ENCODE measurements at regions not wholly inside any gene's neighbourhood (a gene's known extent, or its start where the extent isn't known, plus 50 kb on each side); places are given as distances from the start of the nearest gene placed in this dataset.

DNA sequence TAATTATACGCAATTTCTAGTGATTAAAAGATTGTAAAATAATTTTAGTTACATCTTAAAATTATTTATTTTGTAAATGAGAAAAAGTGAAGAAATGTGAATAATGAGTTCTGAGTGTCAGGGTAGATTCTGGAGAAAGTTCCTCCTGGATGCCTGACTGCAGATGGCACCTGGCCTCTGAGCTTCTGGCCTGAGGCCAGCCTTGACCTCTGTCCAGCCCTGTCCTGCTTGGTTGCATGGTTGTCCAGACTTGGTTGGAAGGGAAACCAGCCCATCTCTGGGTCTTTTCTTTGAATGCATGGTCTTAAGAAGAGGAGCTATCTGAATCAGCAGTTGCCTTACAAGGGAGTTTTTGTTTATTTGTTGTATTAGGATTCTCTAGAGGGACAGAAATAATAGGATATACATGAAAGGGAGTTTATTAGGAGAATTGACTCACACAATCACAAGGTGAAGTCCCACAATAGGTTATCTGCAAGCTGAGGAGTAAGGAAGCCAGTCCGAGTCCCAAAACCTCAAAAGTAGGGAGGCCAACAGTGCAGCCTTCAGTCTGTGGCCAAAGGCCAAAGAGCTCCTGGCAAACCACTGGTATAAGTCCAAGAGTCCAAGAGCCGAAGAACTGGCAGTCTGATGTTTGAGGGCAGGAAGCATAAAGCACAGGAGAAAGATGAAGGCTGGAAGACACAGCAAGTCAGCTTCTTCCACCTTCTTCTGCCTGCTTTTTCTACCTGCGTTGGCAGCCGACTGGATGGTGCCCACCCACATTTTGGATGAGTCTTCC, 385.8 kb downstream of the ZNF536 start:
- POLR2A ChIA-PET, result no interaction called here
- no peaks in the 10 kb centered on the region for H3K9me2 ChIP-seq (ENCODE audit: insufficient read depth, low read length)
- no peak overlapping the region for H3K27ac ChIP-seq (ENCODE audit: low read depth, low read length, poor library complexity, severe bottlenecking)
- H4K20me1 ChIP-seq (ENCODE audit: insufficient read depth, low read length), result no peaks in the 10 kb centered on the region
- H3K9me3 ChIP-seq (ENCODE audit: low read length), result no peaks in the 10 kb centered on the region
- H2AFZ ChIP-seq (ENCODE audit: low read length), result no peak overlapping the region
- H3K4me1 ChIP-seq (ENCODE audit: insufficient read depth, low read length, poor library complexity, severe bottlenecking), result no peaks in the 10 kb centered on the region
- no TSS peak for BruUV-seq (replicated peaks)
- DNase-seq (ENCODE audit: low spot score), result no peak
- H3K79me2 ChIP-seq (ENCODE audit: insufficient read depth, low read depth, low read length), result no peaks in the 10 kb centered on the region
- no peak for TF ChIP-seq EZH2phosphoT487 (IDR thresholded peaks at IDR 0.05; ENCODE audit: borderline replicate concordance, low read depth, low read length)
- TF ChIP-seq, protein P1, sequence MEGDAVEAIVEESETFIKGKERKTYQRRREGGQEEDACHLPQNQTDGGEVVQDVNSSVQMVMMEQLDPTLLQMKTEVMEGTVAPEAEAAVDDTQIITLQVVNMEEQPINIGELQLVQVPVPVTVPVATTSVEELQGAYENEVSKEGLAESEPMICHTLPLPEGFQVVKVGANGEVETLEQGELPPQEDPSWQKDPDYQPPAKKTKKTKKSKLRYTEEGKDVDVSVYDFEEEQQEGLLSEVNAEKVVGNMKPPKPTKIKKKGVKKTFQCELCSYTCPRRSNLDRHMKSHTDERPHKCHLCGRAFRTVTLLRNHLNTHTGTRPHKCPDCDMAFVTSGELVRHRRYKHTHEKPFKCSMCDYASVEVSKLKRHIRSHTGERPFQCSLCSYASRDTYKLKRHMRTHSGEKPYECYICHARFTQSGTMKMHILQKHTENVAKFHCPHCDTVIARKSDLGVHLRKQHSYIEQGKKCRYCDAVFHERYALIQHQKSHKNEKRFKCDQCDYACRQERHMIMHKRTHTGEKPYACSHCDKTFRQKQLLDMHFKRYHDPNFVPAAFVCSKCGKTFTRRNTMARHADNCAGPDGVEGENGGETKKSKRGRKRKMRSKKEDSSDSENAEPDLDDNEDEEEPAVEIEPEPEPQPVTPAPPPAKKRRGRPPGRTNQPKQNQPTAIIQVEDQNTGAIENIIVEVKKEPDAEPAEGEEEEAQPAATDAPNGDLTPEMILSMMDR (conservative IDR thresholded peaks at IDR 0.05; ENCODE audit: low read length), result no peak
- H3K4me3 ChIP-seq (ENCODE audit: low read depth, low read length, poor library complexity, severe bottlenecking), result no peak overlapping the region
- intact Hi-C loops (cut with micrococcal nuclease; ENCODE audit: unreplicated experiment), result no loop called here
- H3K36me3 ChIP-seq (ENCODE audit: insufficient read depth, low read length), result no peaks in the 10 kb centered on the region
- CTCF ChIA-PET (ENCODE audit: unreplicated experiment), result no interaction called here
- H3K4me2 ChIP-seq (ENCODE audit: low read length), result no peak overlapping the region

DNA sequence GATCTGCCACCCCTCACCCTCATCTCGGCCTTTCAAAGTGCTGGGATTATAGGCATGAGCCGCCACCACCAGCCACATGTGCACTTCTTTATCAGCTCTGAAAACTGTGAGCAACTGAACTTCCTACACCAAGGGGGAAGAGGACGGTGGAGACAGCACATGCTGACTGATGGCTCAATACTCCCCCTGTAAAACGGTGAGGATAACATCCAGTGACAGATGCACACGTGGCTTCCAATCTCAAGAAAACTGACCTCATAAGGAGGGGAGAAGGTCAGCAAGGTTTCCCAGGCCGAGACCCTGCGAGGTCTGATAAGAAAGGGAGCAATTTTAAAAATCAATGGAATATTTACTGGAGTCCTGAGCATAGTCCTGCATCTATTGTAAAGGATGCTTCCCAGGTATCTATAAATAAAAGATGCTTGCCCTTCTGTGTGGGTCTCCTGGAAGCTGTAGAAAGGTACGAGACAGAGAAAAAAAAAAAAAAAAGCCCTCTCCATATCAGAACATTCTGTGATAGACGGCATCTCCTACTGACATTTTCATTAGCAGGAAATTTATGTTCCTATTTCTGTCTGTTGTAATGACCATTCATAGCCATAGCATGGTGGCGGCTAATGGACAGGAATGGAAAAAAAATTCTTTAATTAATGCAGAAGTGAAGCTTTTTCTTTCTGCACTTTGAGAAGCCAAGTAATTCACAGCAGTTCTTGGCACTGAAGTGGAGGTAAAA, 385.1 kb downstream of the ZNF536 start:
- H3K9me2 ChIP-seq (ENCODE audit: insufficient read depth, low read length), result no peaks in the 10 kb centered on the region
- no peaks in the 10 kb centered on the region for H4K20me1 ChIP-seq (ENCODE audit: insufficient read depth, low read length)
- no peaks in the 10 kb centered on the region for H3K36me3 ChIP-seq (ENCODE audit: insufficient read depth, low read length)
- H3K4me3 ChIP-seq (ENCODE audit: low read depth, low read length, poor library complexity, severe bottlenecking), result no peak overlapping the region
- intact Hi-C loops (cut with micrococcal nuclease; ENCODE audit: unreplicated experiment), result no loop called here
- no peak for DNase-seq (ENCODE audit: low spot score)
- H3K4me2 ChIP-seq (ENCODE audit: low read length), result no peak overlapping the region
- no TSS peak for BruUV-seq (replicated peaks)
- no peak for TF ChIP-seq EZH2phosphoT487 (IDR thresholded peaks at IDR 0.05; ENCODE audit: borderline replicate concordance, low read depth, low read length)
- TF ChIP-seq, protein P1 (conservative IDR thresholded peaks at IDR 0.05; ENCODE audit: low read length), result no peak
- no peaks in the 10 kb centered on the region for H3K79me2 ChIP-seq (ENCODE audit: insufficient read depth, low read depth, low read length)
- no peaks in the 10 kb centered on the region for H3K9me3 ChIP-seq (ENCODE audit: low read length)
- no peaks in the 10 kb centered on the region for H3K4me1 ChIP-seq (ENCODE audit: insufficient read depth, low read length, poor library complexity, severe bottlenecking)
- CTCF ChIA-PET (ENCODE audit: unreplicated experiment), result no interaction called here
- H3K27ac ChIP-seq (ENCODE audit: low read depth, low read length, poor library complexity, severe bottlenecking), result no peak overlapping the region
- H2AFZ ChIP-seq (ENCODE audit: low read length), result no peak overlapping the region
- POLR2A ChIA-PET, result no interaction called here

DNA sequence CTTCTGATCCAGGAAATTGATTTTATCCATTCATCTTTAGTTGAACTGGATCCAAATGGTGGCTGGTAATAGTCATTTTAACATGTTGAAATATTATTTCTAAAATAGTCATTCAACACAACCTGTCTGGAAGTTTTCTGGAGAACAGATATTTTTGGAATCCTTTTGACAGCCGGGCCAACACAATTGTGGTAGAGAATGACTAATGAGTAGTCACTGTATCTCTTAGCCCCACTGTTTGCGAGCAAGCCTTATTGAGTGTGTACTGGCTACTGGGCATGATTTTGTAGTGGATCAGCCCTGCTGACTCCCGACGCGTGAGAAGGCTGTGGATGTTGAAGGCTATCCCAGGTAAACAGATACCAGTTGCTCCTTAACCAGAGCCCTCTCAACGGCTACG, 383.4 kb downstream of the ZNF536 start:
- Histone ChIP-seq H3K4me2 (ENCODE audit: low read length) (no peak overlapping the region), H3K9me2 (ENCODE audit: insufficient read depth, low read length) (no peaks in the 10 kb centered on the region), H3K4me1 (ENCODE audit: insufficient read depth, low read length, poor library complexity, severe bottlenecking) (no peaks in the 10 kb centered on the region), H3K27ac (ENCODE audit: low read depth, low read length, poor library complexity, severe bottlenecking) (no peak overlapping the region), H2AFZ (ENCODE audit: low read length) (no peak overlapping the region), H3K4me3 (ENCODE audit: low read depth, low read length, poor library complexity, severe bottlenecking) (no peak overlapping the region), H4K20me1 (ENCODE audit: insufficient read depth, low read length) (no peaks in the 10 kb centered on the region), H3K9me3 (ENCODE audit: low read length) (no peaks in the 10 kb centered on the region), H3K79me2 (ENCODE audit: insufficient read depth, low read depth, low read length) (no peaks in the 10 kb centered on the region), H3K36me3 (ENCODE audit: insufficient read depth, low read length) (no peaks in the 10 kb centered on the region)
- BruUV-seq (replicated peaks), result no TSS peak
- ChIA-PET POLR2A (no interaction called here), CTCF (ENCODE audit: unreplicated experiment) (no interaction called here)
- no peak for TF ChIP-seq EZH2phosphoT487 (IDR thresholded peaks at IDR 0.05; ENCODE audit: borderline replicate concordance, low read depth, low read length)
- TF ChIP-seq, protein P1 (conservative IDR thresholded peaks at IDR 0.05; ENCODE audit: low read length), result no peak
- intact Hi-C loops (cut with micrococcal nuclease; ENCODE audit: unreplicated experiment), result no loop called here
- no peak for DNase-seq (ENCODE audit: low spot score)
